Motor neuron (in vitro differentiated cells): ENCODE measurements at regions not wholly inside any gene's neighbourhood (a gene's known extent, or its start where the extent isn't known, plus 50 kb on each side); places are given as distances from the start of the nearest gene placed in this dataset.

Experiments used
- ATAC-seq, 8 experiments: fragments of 200-7000 bp; cut with Tn5 transposase; replicated peaks in 6 of 8; 2 replicates each; pipeline ENCODE4 v1.8.0; 2021; ENCODE audit warnings: mild to moderate bottlenecking in 8 of 8, moderate library complexity in 8 of 8
- H3K27ac ChIP-seq, 2 donors: fragments of 250-450 bp; sonication (Bioruptor Pico); 2 replicates each; pipeline ENCODE4 v1.9.0; 2021; ENCODE audit warnings: antibody characterized with exemption in 2 of 2, mild to moderate bottlenecking in 2 of 2, moderate library complexity in 1 of 2
- H3K4me1 ChIP-seq, 2 donors: fragments of 250-450 bp; sonication (Bioruptor Pico); replicated peaks in 1 of 2; 2 replicates each; pipeline ENCODE4 v1.6.1; 2021; ENCODE audit warnings: antibody characterized with exemption in 2 of 2, mild to moderate bottlenecking in 2 of 2, moderate library complexity in 1 of 2
- H3K4me3 ChIP-seq, 5 donors: fragments of 250-450 bp; sonication (Bioruptor Pico); 2 replicates each; pipeline ENCODE4 v1.9.0; 2021; ENCODE audit warnings: antibody characterized with exemption in 5 of 5, mild to moderate bottlenecking in 5 of 5, moderate library complexity in 4 of 5
- WGBS, 10 experiments: fragments of 450-650 bp; shearing (Covaris generic); methylation state at CpG; one replicate each; pipeline ENCODE4 v1.0.0; 2022; 5-methylcytosine and 5-hydroxymethylcytosine counted together
- in situ Hi-C, 9 experiments: fragments of 400-800 bp; cut with MboI; loops; one replicate each; pipeline ENCODE4 v1.15.0; 2021; ENCODE audit warnings: low sequenced_read_pairs in 9 of 9, low pct_unique_long_range_greater_than_20kb in 2 of 9; ENCODE audit not compliant: unreplicated experiment in 9 of 9

GRCh38 chr12:58443981-58444371 is 476.3 kb downstream of the LRIG3 start:
- in situ Hi-C loops = no loop called here
- Histone ChIP-seq H3K27ac (no peak overlapping the region), H3K4me1 (no peaks in the 10 kb centered on the region), H3K4me3 (no peak overlapping the region)
- peak in 1 of 8 experiments; percentile 34 for ATAC-seq
- WGBS, 10 experiments = 47 to 100% (median 87%) methylated on average over 1 to 8 of the region's 8 CpGs

DNA sequence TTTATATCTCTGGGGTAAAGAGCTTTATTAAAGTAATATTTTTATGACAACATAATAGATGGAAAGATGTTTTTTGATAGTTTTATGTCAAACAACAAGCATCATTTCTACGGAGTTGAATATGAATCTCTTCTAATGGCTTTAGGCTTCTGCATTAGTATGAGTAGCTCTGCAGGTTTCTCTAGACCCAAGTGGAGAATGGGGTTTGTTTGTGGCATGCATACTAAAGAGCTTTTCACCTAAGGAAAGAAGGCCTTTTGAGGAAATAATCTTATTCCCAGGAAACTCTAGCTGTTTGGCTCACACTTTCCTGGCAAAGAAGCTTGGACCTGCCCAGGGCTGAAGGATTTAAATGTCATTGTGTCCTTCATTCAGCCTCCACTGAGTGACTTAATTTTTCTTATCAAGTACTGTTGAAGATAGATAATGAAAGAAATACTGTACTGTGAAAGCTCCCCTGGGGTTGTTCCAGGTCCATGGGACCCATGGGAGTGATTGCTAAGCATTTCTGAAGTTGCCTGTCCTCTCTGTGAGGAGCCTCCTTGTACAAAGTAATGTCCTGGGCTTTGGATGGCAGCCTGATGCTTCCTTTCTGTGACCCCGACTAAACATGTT is 469.3 kb downstream of the LRIG3 start:
- in situ Hi-C loops = no loop called here
- H3K4me3 ChIP-seq = no peak overlapping the region
- 33 to 86% (median 67%) methylated on average over 1 to 2 of the region's 2 CpGs for WGBS, 10 experiments
- H3K4me1 ChIP-seq = peaks cover 0 to 4% of the 10 kb centered on the region in 2 donors
- no peak for ATAC-seq
- no peak overlapping the region for H3K27ac ChIP-seq

GRCh38 chr12:58452546-58452945 is 467.8 kb downstream of the LRIG3 start:
- H3K4me3 ChIP-seq = no peak overlapping the region
- ATAC-seq = no peak
- in situ Hi-C loops = no loop called here
- H3K27ac ChIP-seq = no peak overlapping the region
- H3K4me1 ChIP-seq = peaks cover 0 to 4% of the 10 kb centered on the region in 2 donors
- 14 to 80% (median 40%) methylated on average over 1 to 2 of the region's 2 CpGs; no CpG with 5 or more reads in 3 of the 10 experiments for WGBS, 10 experiments

DNA sequence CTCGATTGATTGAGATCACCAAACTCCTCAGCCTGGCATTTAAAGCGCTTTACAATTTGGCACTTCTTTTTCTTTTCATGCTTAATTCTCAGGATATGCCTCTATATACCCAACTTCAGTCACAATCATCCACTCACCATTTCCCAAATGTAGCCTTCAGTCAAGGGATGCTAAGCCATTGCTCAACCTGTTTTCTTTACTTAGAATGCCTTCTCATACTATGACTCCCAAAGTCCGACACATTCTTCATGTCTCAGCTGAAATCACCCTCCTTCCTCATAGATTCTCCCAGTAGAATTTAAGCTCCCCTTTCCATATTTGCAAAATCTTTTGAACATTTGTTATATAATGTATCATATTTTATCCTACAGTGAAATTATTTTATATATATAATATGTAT is 467.0 kb downstream of the LRIG3 start:
- no peak for ATAC-seq
- H3K4me3 ChIP-seq = no peak overlapping the region
- H3K27ac ChIP-seq = no peak overlapping the region
- in situ Hi-C loops = no loop called here
- 20 to 100% (median 81%) methylated on average over 1 to 3 of the region's 3 CpGs; no CpG with 5 or more reads in 1 of the 10 experiments for WGBS, 10 experiments
- H3K4me1 ChIP-seq = peaks cover 0 to 4% of the 10 kb centered on the region in 2 donors

GRCh38 chr12:58455136-58455535 is 465.2 kb downstream of the LRIG3 start:
- 17 to 90% (median 67%) methylated on average over 1 of the region's 1 CpG; no CpG with 5 or more reads in 4 of the 10 experiments for WGBS, 10 experiments
- H3K4me1 ChIP-seq = peaks cover under 1 to 4% of the 10 kb centered on the region in 2 donors
- H3K27ac ChIP-seq = no peak overlapping the region
- ATAC-seq = no peak
- in situ Hi-C loops = no loop called here
- no peak overlapping the region for H3K4me3 ChIP-seq

- WGBS, 10 experiments = 33 to 100% (median 89%) methylated on average over 1 of the region's 1 CpG; no CpG with 5 or more reads in 3 of the 10 experiments
- Histone ChIP-seq H3K4me1 (peaks cover 3 to 4% of the 10 kb centered on the region in 2 donors), H3K4me3 (no peak overlapping the region), H3K27ac (no peak overlapping the region)
- in situ Hi-C loops = no loop called here
- ATAC-seq = peak in 3 of 8 experiments; percentile 76 to 85 (median 79)
Observed at GRCh38 chr12:58458102-58458501, 462.2 kb downstream of the LRIG3 start.

- peak in 1 of 8 experiments; percentile 49 for ATAC-seq
- Histone ChIP-seq H3K27ac (no peak overlapping the region), H3K4me3 (no peak overlapping the region), H3K4me1 (peaks cover 3 to 4% of the 10 kb centered on the region in 2 donors)
- in situ Hi-C loops = no loop called here
Observed at GRCh38 chr12:58459191-58459590, 461.1 kb downstream of the LRIG3 start.

- H3K27ac ChIP-seq = no peak overlapping the region
- WGBS, 10 experiments = 0 to 100% (median 78%) methylated on average over 1 to 3 of the region's 3 CpGs; no CpG with 5 or more reads in 2 of the 10 experiments
- H3K4me1 ChIP-seq = peaks cover 0 to 3% of the 10 kb centered on the region in 2 donors
- H3K4me3 ChIP-seq = no peak overlapping the region
- in situ Hi-C loops = no loop called here
- peak in 2 of 8 experiments; percentile 43 to 58 for ATAC-seq
Observed at GRCh38 chr12:58463051-58463450, 457.3 kb downstream of the LRIG3 start.

GRCh38 chr12:58465418-58465817 is 454.9 kb downstream of the LRIG3 start:
- in situ Hi-C loops = no loop called here
- Histone ChIP-seq H3K4me3 (no peak overlapping the region), H3K4me1 (no peaks in the 10 kb centered on the region), H3K27ac (no peak overlapping the region)
- no peak for ATAC-seq
- WGBS, 10 experiments = 71 to 100% (median 90%) methylated on average over 1 to 2 of the region's 2 CpGs; no CpG with 5 or more reads in 2 of the 10 experiments

DNA sequence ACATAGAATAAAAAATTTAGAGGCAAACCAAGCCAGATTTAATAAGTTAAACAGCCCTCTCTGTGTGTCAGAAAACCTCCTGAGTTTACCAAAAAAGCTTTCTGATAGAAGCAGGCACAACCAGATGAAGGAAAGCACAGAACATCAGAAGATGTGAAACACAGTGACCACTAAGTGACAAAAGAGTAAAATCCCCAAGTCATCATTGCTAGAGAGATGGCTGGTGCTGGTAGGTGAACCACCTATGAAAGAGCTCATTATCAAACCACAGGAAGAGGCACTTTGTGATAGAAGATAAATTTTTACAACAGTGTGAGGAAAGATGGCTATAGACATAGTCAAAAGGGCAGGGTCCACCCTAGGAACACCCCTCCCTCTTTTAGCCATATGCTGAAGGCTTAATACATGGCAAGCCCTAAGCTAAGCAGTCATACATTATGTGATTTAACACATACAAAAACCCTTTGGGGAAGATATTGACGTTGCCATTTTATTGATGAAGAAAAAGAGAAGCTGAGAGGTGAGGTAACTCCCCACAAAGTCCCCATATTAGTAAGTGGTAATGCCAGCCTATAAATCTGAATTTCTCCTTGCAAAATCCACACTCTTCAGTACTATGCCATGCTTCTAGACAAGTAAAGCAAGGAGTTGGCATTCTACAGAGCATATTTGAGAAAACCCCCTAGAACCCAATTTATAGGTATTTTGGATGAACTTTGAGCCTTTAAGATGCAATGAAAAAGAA is 449.9 kb downstream of the LRIG3 start:
- H3K4me3 ChIP-seq = no peak overlapping the region
- no peak for ATAC-seq
- in situ Hi-C loops = no loop called here
- H3K4me1 ChIP-seq = no peaks in the 10 kb centered on the region
- 25 to 86% (median 80%) methylated on average over 1 of the region's 1 CpG; no CpG with 5 or more reads in 3 of the 10 experiments for WGBS, 10 experiments
- no peak overlapping the region for H3K27ac ChIP-seq

- no peak for ATAC-seq
- no peak overlapping the region for H3K4me3 ChIP-seq
- H3K4me1 ChIP-seq = peaks cover 0 to 9% of the 10 kb centered on the region in 2 donors
- in situ Hi-C loops = no loop called here
- no peak overlapping the region for H3K27ac ChIP-seq
Observed at GRCh38 chr12:58479401-58479800, 440.9 kb downstream of the LRIG3 start.

- peaks cover 0 to 9% of the 10 kb centered on the region in 2 donors for H3K4me1 ChIP-seq
- in situ Hi-C loops = no loop called here
- WGBS, 10 experiments = 0 to 83% (median 40%) methylated on average over 1 to 3 of the region's 3 CpGs
- no peak overlapping the region for H3K4me3 ChIP-seq
- H3K27ac ChIP-seq = no peak overlapping the region
- ATAC-seq = peak in 2 of 8 experiments; percentile 34 to 64
Observed at GRCh38 chr12:58481811-58482210, 438.5 kb downstream of the LRIG3 start.

DNA sequence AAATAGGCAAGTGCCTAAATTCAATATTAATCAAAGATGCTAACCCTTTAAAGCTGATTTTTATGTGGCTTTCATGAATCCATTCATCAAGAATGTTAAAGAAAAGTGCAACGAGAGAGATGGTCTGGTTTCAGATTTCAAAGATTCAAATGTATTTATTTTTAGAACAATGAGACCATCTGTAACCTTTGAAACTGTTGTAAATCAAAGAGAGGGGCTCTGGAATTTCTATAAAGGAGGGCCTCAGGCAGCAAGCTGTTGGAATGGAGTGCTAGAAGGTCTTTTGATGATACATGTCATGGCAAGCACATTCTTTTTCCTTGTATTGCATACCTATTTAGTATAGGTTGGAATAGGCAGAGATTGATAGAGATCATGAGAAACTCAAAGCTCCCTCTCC is 433.0 kb downstream of the LRIG3 start:
- Histone ChIP-seq H3K4me1 (peaks cover 6 to 8% of the 10 kb centered on the region in 2 donors), H3K27ac (no peak overlapping the region), H3K4me3 (no peak overlapping the region)
- ATAC-seq = peak in 6 of 8 experiments; percentile 43 to 76 (median 58)
- WGBS, 10 experiments = 0 to 15% (median 0%) methylated on average over 1 of the region's 1 CpG
- in situ Hi-C loops = no loop called here
